Fibroblast of lung (primary cell): ENCODE measurements at regions not wholly inside any gene's neighbourhood (a gene's known extent, or its start where the extent isn't known, plus 50 kb on each side); places are given as distances from the start of the nearest gene placed in this dataset.

Experiments used
- CTCF ChIP-seq, 2 donors: IDR thresholded peaks in 1 of 2; conservative IDR thresholded peaks in 1 of 2; 1 replicate in 1 of 2; 2 replicates in 1 of 2; pipeline ENCODE4 v1.5.1; 2011 to 2012; ENCODE audit warnings: low read length in 2 of 2, control low read depth in 1 of 2, inconsistent platforms in 1 of 2, low read depth in 1 of 2, mild to moderate bottlenecking in 1 of 2
- EZH2 ChIP-seq: IDR thresholded peaks from 2 replicates; pipeline ENCODE4 v1.5.1; 2012; ENCODE audit warnings: low read length, control low read depth, mild to moderate bottlenecking; ENCODE audit errors: missing control alignments

DNA sequence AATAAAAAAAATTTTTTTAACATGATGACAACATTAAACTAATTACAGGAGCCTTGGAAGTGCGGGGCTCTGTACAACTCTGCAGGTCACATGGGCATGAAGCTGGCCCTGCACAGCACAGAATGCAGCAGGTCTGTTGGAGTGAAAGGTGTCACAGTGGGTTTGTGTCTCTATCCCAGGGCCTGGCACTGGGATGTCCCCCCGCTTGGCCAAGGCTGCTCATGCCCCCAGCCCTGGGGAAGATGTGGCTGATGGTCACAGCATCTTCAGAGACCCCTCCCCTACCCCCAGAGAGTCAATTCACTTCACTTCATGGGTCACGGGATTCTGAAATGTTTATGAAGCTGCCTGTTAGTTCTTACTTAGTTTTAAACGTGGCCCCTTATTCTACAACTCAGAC lies 95.9 kb upstream of the TAF1B start:
- no peak for TF ChIP-seq CTCF (conservative IDR thresholded peaks at IDR 0.05 in 1 of 2, IDR thresholded peaks at IDR 0.05 in 1 of 2; ENCODE audit: low read depth in 1 of 2, low read length in 2 of 2)
- TF ChIP-seq EZH2, result no peak
